ENCODE measurements at regions not wholly inside any gene's neighbourhood (a gene's known extent, or its start where the extent isn't known, plus 50 kb on each side); places are given as distances from the start of the nearest gene placed in this dataset.
A peak's percentile ranks its signal among the peaks of the same experiment; 100 is the strongest.

GRCh38 chr6:27592481-27593199 lies 119.7 kb upstream of the ZNF184 start (continued):
- TF ChIP-seq SP1 (IDR thresholded peaks at IDR 0.05) (no peak), SP1 (CRISPR knock-in tag; IDR thresholded peaks at IDR 0.05) (0 out of 2 replicates have a peak, but pooled peaks have one; percentile 31), THAP11 (CRISPR knock-in tag; IDR thresholded peaks at IDR 0.05) (peak; percentile 78), HDAC2 (CRISPR knock-in tag; IDR thresholded peaks at IDR 0.05) (peak; percentile 58; the same call in 1 of the 2 replicates), ZNF496 (CRISPR knock-in tag; IDR thresholded peaks at IDR 0.05; ENCODE audit: insufficient replicate concordance) (no peak), ZNF251 (CRISPR knock-in tag; IDR thresholded peaks at IDR 0.05) (no peak), MBD4 (IDR thresholded peaks at IDR 0.05; ENCODE audit: borderline replicate concordance, low read length) (0 out of 2 replicates have a peak, but pooled peaks have one; percentile 79), RXRB (CRISPR knock-in tag; IDR thresholded peaks at IDR 0.05; ENCODE audit: borderline replicate concordance) (peak; percentile 71), TFE3 (CRISPR knock-in tag; IDR thresholded peaks at IDR 0.05) (no peak), ZNF670 (CRISPR knock-in tag; IDR thresholded peaks at IDR 0.05; ENCODE audit: borderline replicate concordance) (no peak; the same call in 1 of the 2 replicates), ZNF207 (IDR thresholded peaks at IDR 0.05; ENCODE audit: borderline replicate concordance) (no peak), SMARCC2 (IDR thresholded peaks at IDR 0.05) (no peak), NFKB2 (CRISPR knock-in tag; IDR thresholded peaks at IDR 0.05; ENCODE audit: borderline replicate concordance) (peak; percentile 51; the same call in 1 of the 2 replicates), ZMYM3 (CRISPR knock-in tag; IDR thresholded peaks at IDR 0.05) (peak; percentile 70), ZNF747 (CRISPR knock-in tag; IDR thresholded peaks at IDR 0.05; ENCODE audit: borderline replicate concordance) (peak; percentile 94; the same call in 1 of the 2 replicates), SOX5 (CRISPR knock-in tag; IDR thresholded peaks at IDR 0.05; ENCODE audit: borderline replicate concordance) (peak; percentile 56; the same call in 1 of the 2 replicates), PLRG1 (conservative IDR thresholded peaks at IDR 0.05) (no peak), IRF9 (CRISPR knock-in tag; IDR thresholded peaks at IDR 0.05; ENCODE audit: borderline replicate concordance) (peak; percentile 77; the same call in 1 of the 2 replicates), ZSCAN5A (CRISPR knock-in tag; IDR thresholded peaks at IDR 0.05; ENCODE audit: borderline replicate concordance) (peak; percentile 78; the same call in 1 of the 2 replicates), NFE2L2 (IDR thresholded peaks at IDR 0.05; ENCODE audit: low read length) (no peak), FUBP1 (CRISPR knock-in tag; IDR thresholded peaks at IDR 0.05; ENCODE audit: borderline replicate concordance) (0 out of 2 replicates have a peak, but pooled peaks have one; percentile 48), THYN1 (CRISPR knock-in tag; IDR thresholded peaks at IDR 0.05; ENCODE audit: borderline replicate concordance, low read depth) (no peak), TCF7 (IDR thresholded peaks at IDR 0.05; ENCODE audit: low read depth) (no peak), ZSCAN9 (CRISPR knock-in tag; IDR thresholded peaks at IDR 0.05; ENCODE audit: borderline replicate concordance) (peak; percentile 66), SIX1 (CRISPR knock-in tag; IDR thresholded peaks at IDR 0.05; ENCODE audit: borderline replicate concordance) (no peak), ZNF616 (CRISPR knock-in tag; IDR thresholded peaks at IDR 0.05; ENCODE audit: low read depth) (no peak)

Measured in HepG2 (cell line).